Activated CD4-positive, alpha-beta T cell treated with anti-CD3 and anti-CD28 coated beads for 48 hours (primary cell): ENCODE measurements at regions not wholly inside any gene's neighbourhood (a gene's known extent, or its start where the extent isn't known, plus 50 kb on each side); places are given as distances from the start of the nearest gene placed in this dataset.
"Not testable (repeated sequence)": the region's sequence is repeated elsewhere in the genome, so short reads cannot be mapped to it uniquely, and the experiment has no call there.

Experiments used
- DNase-seq: peaks from one replicate; pipeline ENCODE4 v3.0.0-alpha.2; 2020

DNA sequence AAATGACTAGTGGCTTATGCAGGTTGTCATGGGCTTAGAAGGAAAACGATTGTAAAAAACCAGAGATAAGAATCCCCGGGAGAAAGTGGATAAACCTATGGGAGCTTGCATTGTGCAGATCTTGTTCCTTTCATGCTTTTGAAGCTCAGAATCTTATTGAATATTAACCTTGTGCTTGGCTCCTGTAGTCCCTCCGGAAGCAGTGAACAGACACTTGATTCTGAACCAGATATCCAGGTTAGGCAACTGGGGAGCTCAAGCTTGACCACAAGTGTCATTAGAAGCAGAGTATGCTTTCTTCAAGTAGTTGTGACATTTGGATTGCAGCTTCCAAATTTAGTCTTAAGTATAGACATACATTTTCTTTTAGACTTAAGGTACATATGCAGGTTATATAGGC, 212.6 kb upstream of the MOCS1 start:
- DNase-seq, result no peak

DNA sequence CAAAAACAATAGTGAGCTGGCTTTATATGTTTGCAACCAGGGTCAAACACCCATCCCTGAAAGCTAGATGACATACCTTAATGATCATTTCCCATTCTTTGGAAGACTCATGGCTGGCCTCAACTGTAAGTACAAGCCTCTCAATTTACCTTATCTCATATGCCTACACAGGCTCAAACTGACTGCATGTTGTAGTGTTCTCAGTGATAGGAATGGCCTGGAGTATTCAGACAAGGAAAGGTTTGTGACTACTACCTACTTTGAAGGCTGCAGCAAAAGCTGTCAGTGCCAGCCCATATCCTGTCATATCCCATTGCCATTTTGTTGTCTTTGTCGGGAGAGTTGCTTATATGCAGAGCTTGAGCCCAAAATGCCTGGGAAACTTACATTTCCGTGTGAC, 205.2 kb upstream of the MOCS1 start:
- DNase-seq, result no peak

DNA sequence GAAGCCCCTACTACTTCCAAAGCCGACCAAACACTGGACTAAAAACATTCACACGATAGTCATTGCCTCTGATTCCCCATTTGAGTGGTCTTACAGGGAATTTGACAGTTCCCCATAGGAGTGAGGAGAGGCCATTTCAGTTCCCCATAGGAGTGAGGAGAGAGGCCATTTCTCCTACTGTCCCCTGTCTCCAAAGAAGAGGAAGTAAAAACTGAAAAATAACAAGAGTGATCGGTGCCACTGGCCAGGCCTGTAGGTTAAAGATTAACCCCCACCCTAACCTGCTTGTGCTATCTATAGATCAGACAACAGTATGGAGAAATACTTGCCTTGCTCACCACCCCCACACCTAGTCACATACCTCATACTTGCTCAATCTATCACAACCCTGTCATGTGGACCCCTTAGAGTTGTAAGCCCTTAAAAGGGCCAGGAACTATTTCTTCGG, 204.0 kb upstream of the MOCS1 start:
- DNase-seq, result no peak

DNA sequence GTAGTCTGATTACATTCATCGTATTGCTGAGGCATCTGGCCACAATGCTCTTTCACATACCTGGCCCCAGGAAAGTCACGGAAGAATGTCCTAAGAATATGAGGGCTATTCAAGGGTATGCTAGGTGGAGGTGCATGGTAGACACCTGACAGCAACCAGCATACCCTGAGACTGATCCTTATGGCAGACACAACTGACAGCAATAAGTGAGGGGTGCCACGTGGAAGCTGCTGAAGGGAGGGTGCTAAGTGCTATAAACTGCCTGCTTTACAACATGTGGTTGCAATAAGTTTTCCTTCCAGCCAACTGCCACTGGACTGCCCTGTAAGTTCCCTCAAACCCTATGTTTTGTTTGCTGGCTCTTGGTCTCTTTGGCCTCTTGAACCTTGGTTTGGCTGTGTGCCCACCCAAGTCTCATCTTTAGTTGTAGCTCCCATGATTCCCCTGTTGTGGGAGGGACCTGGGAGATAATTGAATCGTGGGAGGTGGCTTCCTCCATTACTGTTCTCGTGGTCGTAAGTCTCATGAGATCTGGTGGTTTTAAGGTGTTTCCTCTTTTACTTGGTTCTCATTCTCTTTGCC, 201.3 kb upstream of the MOCS1 start:
- DNase-seq, result no peak

GRCh38 chr6:40133981-40134380, 199.7 kb upstream of the MOCS1 start:
- DNase-seq, result not testable (repeated sequence)

- no peak for DNase-seq
These were observed 197.4 kb upstream of the MOCS1 start for GRCh38 chr6:40131675-40132074.

- no peak for DNase-seq
These were observed 193.9 kb upstream of the MOCS1 start for GRCh38 chr6:40128127-40128526.

DNA sequence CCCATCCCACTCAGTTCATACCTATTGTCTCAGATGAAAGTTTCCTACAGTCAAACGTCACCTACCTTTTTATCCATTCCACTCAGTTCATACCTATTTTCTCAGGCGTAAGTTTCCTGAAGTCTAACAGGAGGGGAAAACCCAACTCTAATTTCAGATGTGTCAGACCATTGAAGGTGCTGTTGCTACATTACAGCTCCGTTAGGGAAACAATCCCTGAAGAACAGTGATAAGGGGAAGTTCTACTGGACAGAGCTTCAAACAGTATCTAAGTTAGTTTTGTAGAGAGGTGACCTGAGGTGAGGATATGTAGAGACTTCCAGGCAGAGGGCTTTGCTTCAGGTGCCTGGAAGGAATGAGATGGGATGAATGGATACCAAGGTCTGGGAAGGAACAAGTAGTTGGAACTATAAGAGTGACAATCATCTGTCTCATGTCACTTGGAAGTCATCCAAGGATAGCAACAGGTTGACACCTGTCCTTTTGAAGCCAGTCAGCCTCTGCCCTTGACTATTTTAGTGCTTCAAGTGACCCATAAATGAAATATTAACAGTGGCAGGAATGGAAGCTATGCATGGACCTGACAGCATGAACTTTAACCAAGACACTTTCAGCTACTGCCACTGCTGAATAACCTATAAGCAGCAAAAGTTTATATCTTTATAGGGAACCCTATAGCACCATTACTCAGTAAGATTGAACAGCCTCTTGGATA, 191.6 kb upstream of the MOCS1 start:
- DNase-seq, result no peak

GRCh38 chr6:40124924-40125323, 190.7 kb upstream of the MOCS1 start:
- no peak for DNase-seq

DNA sequence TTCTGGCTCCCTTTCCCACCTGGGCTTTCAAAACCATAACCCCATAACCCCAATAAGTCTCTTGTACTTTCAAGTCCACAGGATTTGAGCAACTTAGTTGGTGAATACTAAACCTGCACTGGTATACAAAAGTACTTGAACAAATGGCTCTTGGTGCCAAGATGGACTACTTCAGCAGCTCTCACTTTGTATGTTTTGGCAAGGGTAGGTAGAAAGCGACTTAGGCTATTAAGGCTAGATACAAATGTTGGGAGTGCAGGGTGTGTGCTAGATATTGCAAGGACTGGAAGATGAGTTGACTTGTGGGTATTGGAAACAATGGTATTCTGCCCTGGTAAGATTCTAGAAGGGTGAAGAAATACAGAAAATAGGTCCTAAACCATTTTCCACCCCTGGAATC, 182.6 kb upstream of the MOCS1 start:
- DNase-seq, result no peak

GRCh38 chr6:40112350-40112749, 178.1 kb upstream of the MOCS1 start:
- no peak for DNase-seq

DNA sequence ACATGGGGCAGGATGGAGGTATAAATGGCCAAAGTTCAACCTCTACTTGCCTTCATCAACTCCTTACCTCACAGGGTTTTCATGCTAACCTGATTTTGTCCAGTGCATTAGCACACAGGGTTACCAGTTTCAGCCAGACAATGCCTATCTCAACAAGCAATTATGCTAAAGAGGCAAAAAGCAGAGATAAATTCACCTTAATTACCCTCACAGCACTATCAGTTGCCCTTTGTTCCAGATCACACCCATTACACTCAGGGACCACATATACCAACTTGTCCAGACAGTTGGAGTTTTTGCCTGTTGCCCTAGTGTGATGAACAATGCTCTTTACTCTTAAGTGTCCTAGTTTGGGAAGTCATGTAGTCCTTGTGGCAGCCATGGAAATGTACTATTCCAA, 174.5 kb upstream of the MOCS1 start:
- no peak for DNase-seq

DNA sequence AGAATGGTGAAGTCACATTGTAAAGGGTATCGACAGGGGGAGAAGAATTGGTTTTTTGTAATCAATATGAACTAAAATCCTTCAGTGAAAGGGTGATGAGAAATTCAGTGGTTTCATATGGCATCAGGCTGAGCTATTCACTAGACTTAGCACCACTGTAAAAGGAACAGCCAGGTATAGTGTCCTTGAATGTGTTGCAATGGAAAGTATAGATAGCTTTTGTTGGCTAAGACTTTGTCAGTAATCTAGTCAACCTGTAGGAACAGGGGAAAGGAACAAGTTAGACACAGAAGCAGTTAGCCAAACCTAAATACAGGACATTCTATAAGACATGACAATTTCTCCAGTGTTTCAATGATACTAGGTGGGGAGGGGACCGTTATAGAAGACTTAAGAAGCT, 172.6 kb upstream of the MOCS1 start:
- no peak for DNase-seq

- DNase-seq, result no peak
These were observed 164.5 kb upstream of the MOCS1 start for GRCh38 chr6:40098774-40099173.

DNA sequence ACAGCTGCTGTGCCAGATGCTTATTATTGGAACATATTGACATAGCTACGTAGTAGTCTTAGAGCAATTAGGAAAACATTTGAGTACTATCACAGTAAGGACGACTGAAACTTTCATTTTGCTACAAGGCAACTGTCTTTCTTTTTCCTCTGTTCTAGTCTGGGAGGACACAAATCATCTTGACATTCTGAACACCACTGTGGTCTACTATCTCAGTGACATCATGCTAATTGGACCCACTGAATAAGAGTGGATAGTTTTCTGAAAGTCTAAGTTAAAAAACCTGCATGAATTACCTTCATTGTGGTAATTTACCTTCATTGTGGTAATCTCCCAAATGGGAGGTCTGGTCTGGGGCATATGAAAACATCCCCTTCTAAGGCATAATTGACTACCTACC, 163.3 kb upstream of the MOCS1 start:
- no peak for DNase-seq

DNA sequence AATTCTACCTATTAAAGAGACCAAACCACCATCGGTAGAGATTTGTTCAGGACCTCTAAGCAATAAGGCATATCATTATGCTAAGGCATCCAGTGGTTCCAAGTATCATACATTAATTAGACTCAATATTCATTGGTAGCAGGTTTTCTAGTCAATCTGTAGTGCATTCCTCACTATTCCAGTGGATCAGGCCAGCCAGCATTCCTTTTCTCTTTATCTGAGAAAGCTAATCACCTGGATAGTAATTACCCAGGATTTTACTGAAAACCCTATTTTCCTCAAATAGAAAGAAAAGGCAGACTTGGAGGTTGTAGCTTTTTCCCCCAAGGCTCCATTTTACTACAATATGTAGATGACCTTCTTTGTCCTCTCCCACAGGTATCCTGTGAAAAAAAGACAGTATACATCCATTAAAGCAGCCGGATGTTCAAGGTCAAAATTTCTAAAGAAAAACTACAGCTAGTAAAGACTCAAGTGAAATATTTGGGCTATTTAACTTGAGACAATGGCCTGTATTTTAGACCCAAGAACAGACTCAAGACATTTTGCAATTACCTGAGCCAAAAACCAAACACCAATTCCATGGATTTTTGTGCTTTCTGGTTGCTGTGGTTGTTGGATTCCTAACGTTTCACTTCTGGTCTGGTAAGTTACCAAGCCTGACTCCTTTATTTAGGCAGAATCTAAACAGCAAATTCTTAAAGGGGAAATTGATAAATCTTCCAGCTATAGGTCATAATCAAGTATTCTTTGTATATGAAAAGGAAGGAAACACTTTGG, 149.1 kb upstream of the MOCS1 start:
- DNase-seq, result no peak

DNA sequence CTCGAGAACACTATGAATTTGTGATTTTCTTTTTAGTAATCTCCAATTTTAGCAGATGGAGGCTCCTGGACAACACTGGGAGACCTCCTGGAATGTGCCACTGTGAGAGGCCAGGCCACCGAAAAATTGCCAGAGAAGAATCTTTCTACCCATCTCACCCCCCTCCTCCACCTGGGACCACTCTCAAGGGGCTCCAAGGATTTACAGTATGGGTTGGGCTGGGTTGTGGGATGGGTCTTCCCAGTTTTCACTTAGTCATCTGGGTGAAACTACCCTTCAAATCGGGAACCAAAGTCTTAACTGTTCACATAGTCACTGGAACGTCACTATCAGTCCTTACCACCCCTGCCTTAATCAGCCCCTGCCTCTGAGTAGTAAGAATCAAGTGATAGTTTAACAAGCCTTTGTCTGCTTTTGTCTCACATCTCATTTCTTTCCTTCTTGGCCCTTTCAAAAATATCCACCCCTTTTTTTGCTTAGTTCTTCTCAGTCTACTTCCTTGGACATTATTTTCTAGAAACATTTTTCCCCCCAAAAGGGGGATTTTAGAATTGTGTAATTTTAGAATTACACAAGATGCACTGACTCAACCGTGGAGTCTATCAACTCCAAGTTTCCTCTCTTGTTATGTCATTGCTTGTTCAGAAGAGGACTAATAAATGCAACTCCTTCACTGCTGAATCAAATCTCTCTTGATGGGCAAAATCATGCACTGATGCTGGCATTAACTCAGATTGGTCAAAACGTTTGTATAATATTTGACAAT, 148.2 kb upstream of the MOCS1 start:
- no peak for DNase-seq

- no peak for DNase-seq
These were observed 143.5 kb upstream of the MOCS1 start for GRCh38 chr6:40077736-40078135.

DNA sequence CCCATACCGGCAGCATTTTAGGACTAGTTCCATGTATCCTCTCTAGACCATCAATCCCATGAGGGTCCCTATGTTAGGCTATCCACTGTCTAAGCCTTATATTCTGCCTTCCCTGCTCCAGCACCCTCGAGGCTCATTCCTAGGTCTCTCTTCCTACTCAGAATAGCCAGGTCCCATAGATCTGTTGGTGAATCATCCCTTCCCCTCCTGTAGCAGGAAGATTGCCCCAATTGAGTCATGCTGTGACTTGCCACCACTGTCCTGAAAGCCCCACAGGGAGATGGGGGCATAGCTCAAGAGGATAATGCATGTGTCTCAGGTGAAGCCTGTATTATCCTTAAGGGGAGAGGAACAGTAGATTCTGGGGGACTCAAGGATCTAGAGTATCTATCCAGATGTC, 143.1 kb upstream of the MOCS1 start:
- no peak for DNase-seq

DNA sequence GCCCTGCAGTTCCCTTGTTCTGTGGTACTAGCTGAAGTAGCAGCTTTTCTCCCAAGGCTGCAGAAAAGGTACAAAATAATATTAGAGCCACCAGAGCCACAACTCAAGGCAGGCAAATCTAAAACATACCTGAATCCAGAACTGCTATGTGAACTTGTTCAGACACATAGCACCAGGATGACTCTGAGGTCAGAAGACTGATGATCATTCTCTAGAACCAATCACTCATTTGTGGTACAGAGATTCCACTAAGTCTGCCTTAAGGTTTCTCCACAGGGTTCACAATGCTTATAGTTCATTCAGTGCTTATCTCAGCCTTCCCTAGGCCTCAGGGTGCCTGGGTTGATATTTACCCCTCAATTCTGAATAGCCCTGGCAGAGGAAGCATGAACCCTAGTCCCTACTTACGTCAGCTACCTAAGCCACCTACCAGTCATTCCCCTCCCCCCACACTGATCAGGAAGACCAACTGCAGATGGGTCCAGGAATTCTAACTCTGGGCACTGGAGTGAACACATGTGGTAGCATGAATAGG, 140.9 kb upstream of the MOCS1 start:
- DNase-seq, result no peak

- no peak for DNase-seq
These were observed 140.2 kb upstream of the MOCS1 start for GRCh38 chr6:40074306-40075055.

DNA sequence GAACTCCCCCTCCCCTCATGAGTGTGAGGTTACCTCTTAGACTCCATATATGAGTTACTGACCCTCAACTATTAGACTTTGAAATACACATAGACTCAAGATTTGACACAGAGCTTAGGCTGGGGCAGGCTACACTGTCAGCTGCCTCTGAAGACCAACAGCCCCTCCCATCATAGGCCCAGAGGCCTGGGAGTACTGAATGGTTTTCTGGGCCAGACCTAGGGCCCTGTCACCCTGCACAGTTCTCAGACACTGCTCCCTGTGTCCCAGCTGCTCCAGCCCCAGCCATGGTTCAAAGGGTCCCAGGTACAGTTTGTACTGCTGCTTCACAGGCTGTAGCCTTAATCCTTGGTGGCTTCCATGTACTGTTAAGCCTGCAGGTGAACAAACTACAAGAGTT, 132.1 kb upstream of the MOCS1 start:
- no peak for DNase-seq
